HG03280 (cell line): ENCODE measurements at regions not wholly inside any gene's neighbourhood (a gene's known extent, or its start where the extent isn't known, plus 50 kb on each side); places are given as distances from the start of the nearest gene placed in this dataset.
"Not testable (repeated sequence)": the region's sequence is repeated elsewhere in the genome, so short reads cannot be mapped to it uniquely, and the experiment has no call there.

Experiments used
- ATAC-seq: cut with Tn5 transposase; IDR thresholded peaks from one replicate; pipeline ENCODE4 v1.9.1; 2021; ENCODE audit warnings: mild to moderate bottlenecking, moderate library complexity; ENCODE audit not compliant: unreplicated experiment

- no peak for ATAC-seq
Measured at GRCh38 chr12:73632661-73633060, 905.0 kb upstream of the ATXN7L3B start.

GRCh38 chr12:73639397-73639796 is 898.2 kb upstream of the ATXN7L3B start:
- not testable (repeated sequence) for ATAC-seq

- no peak for ATAC-seq
Measured at GRCh38 chr12:73656375-73656774, 881.3 kb upstream of the ATXN7L3B start.

GRCh38 chr12:73659802-73660201 is 877.8 kb upstream of the ATXN7L3B start:
- no peak for ATAC-seq

GRCh38 chr12:73665193-73665592 is 872.4 kb upstream of the ATXN7L3B start:
- no peak for ATAC-seq

DNA sequence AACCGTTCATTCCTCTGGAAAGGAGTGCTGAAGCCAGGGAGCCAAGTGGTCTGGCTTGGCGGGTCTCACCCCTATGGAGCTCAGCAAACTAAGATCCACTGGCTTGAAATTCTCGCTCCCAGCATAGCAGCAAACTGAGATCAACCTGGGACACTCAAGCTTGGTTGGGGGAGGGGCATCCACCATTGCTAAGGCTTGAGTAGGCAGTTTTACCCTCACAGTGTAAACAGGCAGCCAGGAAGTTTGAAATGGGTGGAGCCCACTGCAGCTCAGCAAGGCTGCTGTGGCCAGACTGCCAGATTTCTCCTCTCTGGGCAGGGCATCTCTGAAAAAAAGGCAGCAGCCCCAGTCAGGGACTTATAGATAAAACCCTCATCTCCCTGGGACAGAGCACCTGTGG is 866.1 kb upstream of the ATXN7L3B start:
- not testable (repeated sequence) for ATAC-seq

GRCh38 chr12:73677520-73678291 is 859.9 kb upstream of the ATXN7L3B start:
- ATAC-seq, result no peak

DNA sequence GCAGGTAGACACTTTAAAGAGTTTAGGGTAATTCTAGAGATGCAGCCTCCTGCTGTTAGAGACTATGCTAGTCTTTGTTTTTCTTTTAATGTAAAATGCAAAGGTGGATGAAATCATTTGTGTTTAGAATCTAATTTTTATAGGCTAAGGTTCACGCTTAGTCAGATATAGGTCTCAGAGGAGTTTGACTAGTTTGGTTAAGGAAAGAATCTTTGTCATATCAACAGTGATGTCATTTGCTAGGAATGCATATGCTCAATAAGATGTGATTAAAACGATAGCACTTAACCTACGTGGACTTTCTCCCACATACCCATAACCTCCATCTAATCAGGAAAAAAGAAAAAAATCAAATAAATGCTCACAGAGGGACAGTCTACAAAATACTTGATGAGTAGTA is 859.3 kb upstream of the ATXN7L3B start:
- ATAC-seq, result no peak

DNA sequence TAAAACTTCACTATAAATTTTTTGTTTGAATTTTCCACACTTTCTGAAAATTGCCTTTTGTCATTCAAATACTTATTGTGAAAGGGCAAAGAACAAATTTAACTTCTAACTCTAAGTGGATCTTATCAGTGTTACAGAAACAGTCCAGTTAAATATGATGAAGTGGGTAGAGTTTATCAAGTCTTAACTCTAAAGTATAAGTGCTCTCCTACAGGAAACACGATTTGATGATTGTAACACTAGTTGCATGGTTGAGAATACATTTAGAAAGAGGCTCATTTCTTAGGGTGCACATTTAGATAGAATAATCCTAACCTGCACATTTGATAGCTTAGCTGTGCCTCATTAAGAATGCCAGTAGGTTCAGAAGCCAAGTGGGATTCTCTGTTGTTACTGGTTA is 838.3 kb upstream of the ATXN7L3B start:
- no peak for ATAC-seq

GRCh38 chr12:73714655-73715054 is 823.0 kb upstream of the ATXN7L3B start:
- no peak for ATAC-seq

- not testable (repeated sequence) for ATAC-seq
Measured at GRCh38 chr12:73716143-73716542, 821.5 kb upstream of the ATXN7L3B start.

DNA sequence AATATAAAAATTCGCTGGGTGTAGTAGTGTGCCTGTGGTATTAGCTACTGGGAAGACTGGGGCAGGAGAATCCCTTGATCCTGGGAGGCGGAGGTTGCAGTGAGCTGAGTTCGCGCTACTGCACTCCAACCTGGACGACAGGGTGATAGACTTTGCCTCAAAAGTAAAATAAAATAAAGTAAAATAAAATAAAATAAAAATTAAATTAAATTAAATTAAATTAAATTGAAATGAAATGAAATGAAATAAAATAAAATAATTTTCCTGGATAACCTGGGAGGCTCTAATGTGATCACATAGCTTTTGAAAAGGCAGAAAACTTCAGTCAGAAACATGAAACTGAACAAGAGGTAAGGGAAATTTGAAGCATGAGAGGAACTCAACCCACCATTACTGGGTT is 818.4 kb upstream of the ATXN7L3B start:
- no peak for ATAC-seq

GRCh38 chr12:73726881-73727280 is 810.8 kb upstream of the ATXN7L3B start:
- ATAC-seq, result no peak

- ATAC-seq, result no peak
Measured at GRCh38 chr12:73731658-73732057, 806.0 kb upstream of the ATXN7L3B start.

- no peak for ATAC-seq
Measured at GRCh38 chr12:73769337-73769736, 768.3 kb upstream of the ATXN7L3B start.

DNA sequence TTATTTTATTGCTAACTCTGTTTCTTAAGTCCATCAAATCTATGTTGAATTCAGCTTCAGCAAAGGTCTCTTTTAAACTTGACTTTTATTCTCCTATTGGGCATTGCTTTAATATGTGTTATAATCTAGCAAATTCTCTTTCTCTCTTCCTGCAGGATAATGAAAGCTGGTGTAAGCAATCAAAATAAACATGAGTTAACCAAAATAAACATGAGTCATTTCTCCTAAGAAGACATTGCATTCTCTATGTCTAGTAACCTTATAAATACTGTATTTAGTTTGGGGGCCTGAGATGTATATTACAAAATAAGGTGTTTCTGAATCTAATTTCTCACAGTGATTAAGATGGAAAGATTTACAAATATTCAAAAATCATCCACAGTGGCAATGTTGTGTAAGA is 739.1 kb upstream of the ATXN7L3B start:
- ATAC-seq, result no peak

GRCh38 chr12:73815072-73815645 is 722.5 kb upstream of the ATXN7L3B start:
- no peak for ATAC-seq

GRCh38 chr12:73817161-73817560 is 720.5 kb upstream of the ATXN7L3B start:
- ATAC-seq, result no peak

- no peak for ATAC-seq
Measured at GRCh38 chr12:73833746-73834145, 703.9 kb upstream of the ATXN7L3B start.

DNA sequence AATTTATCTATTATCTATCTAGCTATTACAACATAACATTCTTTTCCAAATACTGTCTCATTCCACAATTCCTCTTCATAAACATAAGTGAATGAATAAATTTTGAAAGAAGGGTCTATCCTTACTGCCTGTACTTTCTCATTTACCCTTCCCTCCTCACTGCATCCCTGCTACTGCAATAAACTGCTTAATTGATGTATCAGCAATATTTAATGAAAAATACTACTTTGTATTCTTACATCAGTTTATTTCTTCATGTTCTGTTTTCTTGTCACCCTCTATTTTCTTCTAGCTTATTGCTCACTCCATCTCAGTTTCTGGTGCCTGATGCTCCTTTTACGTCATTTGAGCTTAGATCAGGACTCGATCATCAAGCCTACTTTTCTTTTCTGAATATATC is 695.7 kb upstream of the ATXN7L3B start:
- no peak for ATAC-seq

GRCh38 chr12:73863546-73863945 is 674.1 kb upstream of the ATXN7L3B start:
- ATAC-seq, result no peak

DNA sequence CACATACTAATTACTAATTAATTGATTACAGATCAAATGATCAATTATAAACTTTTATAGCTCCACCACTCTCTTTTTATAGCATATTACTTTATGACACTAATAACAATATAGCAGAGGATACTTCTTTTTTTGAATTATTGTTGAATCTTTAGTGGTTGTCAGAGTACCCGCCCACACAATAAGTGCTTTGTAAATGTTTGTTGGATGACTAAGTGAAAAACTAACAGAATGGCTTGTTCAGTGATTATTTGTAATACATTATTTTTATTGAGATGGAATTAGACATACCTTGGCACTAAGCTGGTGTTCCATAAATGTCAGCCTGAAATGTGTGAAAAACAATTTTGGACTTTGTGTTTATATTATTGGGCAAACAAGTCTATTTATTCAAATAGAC is 670.5 kb upstream of the ATXN7L3B start:
- no peak for ATAC-seq

DNA sequence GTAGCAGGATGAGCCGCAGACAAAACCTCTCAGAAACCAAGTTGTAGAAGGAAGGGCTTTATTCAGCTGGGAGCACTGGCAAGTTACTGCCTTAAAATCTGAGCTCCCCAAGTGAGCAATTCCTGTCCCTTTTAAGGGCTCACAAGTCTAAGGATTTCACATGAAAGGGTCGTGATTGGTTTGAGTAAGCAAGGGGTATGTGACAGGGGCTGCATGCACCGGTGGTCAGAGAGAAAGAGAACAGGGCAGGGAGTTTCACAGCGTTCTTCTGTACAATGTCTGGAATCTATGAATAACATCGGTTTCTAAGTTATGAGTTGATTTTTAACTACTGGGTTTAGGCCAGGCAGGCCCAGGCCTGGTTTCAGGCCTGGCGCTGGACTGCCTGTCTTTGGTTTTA is 660.3 kb upstream of the ATXN7L3B start:
- ATAC-seq, result not testable (repeated sequence)
